Occipital lobe (tissue), 1 donor: ENCODE measurements at regions not wholly inside any gene's neighbourhood (a gene's known extent, or its start where the extent isn't known, plus 50 kb on each side); places are given as distances from the start of the nearest gene placed in this dataset.
A peak's percentile ranks its signal among the peaks of the same experiment; 100 is the strongest.
"Not testable (repeated sequence)": the region's sequence is repeated elsewhere in the genome, so short reads cannot be mapped to it uniquely, and the experiment has no call there.

Experiments used
- DNase-seq: peaks from one replicate; lab custom pipeline; 2025; lab: John Stamatoyannopoulos, UW

GRCh38 chr14:53306267-53306721 lies 153.2 kb upstream of the DDHD1 start:
- peak; percentile 54 for DNase-seq

- DNase-seq = no peak
Observed at GRCh38 chr14:53304726-53305381, 151.7 kb upstream of the DDHD1 start.

- DNase-seq = no peak
Observed at GRCh38 chr14:53295985-53296582, 143.0 kb upstream of the DDHD1 start.

GRCh38 chr14:53295372-53295771 lies 142.2 kb upstream of the DDHD1 start:
- no peak for DNase-seq

- no peak for DNase-seq
Observed at GRCh38 chr14:53286301-53286700, 133.2 kb upstream of the DDHD1 start.

- no peak for DNase-seq
Observed at GRCh38 chr14:53285821-53286220, 132.7 kb upstream of the DDHD1 start.

- DNase-seq = no peak
Observed at GRCh38 chr14:53285064-53285463, 131.9 kb upstream of the DDHD1 start.

GRCh38 chr14:53278602-53279506 lies 125.7 kb upstream of the DDHD1 start:
- no peak for DNase-seq

GRCh38 chr14:53273671-53274072 lies 120.5 kb upstream of the DDHD1 start:
- DNase-seq = no peak

GRCh38 chr14:53265025-53265424 lies 111.9 kb upstream of the DDHD1 start:
- no peak for DNase-seq

GRCh38 chr14:53260928-53261327 lies 107.8 kb upstream of the DDHD1 start:
- no peak for DNase-seq

- DNase-seq = no peak
Observed at GRCh38 chr14:53260286-53260685, 107.2 kb upstream of the DDHD1 start.

- no peak for DNase-seq
Observed at GRCh38 chr14:53252141-53252540, 99.0 kb upstream of the DDHD1 start.

GRCh38 chr14:53249059-53249458 lies 95.9 kb upstream of the DDHD1 start:
- no peak for DNase-seq

- no peak for DNase-seq
Observed at GRCh38 chr14:53247596-53248370, 94.7 kb upstream of the DDHD1 start.

- DNase-seq = not testable (repeated sequence)
Observed at GRCh38 chr14:53242898-53243297, 89.8 kb upstream of the DDHD1 start.

- no peak for DNase-seq
Observed at GRCh38 chr14:53237488-53237887, 84.4 kb upstream of the DDHD1 start.

GRCh38 chr14:53236708-53237107 lies 83.6 kb upstream of the DDHD1 start:
- no peak for DNase-seq

- no peak for DNase-seq
Observed at GRCh38 chr14:53231171-53231570, 78.0 kb upstream of the DDHD1 start.

GRCh38 chr14:53228966-53229365 lies 75.8 kb upstream of the DDHD1 start:
- no peak for DNase-seq

GRCh38 chr14:53227154-53227718 lies 74.1 kb upstream of the DDHD1 start:
- no peak for DNase-seq
